HFFc6 (cell line): ENCODE measurements at regions not wholly inside any gene's neighbourhood (a gene's known extent, or its start where the extent isn't known, plus 50 kb on each side); places are given as distances from the start of the nearest gene placed in this dataset.
A peak's percentile ranks its signal among the peaks of the same experiment; 100 is the strongest.

Source experiments
- DNase-seq: peaks from one replicate; pipeline ENCODE4 v3.0.0-alpha.2; 2018
- H3K27ac Mint-ChIP-seq: 2 replicates; pipeline ENCODE4 v1.8.0; 2020; ENCODE audit warnings: mild to moderate bottlenecking, mixed read lengths
- H3K27me3 Mint-ChIP-seq: 2 replicates; pipeline ENCODE4 v1.8.0; 2021; ENCODE audit warnings: mild to moderate bottlenecking, moderate library complexity, mixed read lengths; ENCODE audit not compliant: insufficient read depth
- H3K36me3 Mint-ChIP-seq: 2 replicates; pipeline ENCODE4 v1.8.0; 2021; ENCODE audit warnings: low read depth, mixed read lengths
- H3K4me1 Mint-ChIP-seq: 2 replicates; pipeline ENCODE4 v1.8.0; 2020; ENCODE audit warnings: low read depth, mixed read lengths
- H3K4me3 Mint-ChIP-seq: 2 replicates; pipeline ENCODE4 v1.8.0; 2020; ENCODE audit warnings: mild to moderate bottlenecking, moderate library complexity, mixed read lengths
- H3K9me3 Mint-ChIP-seq: 2 replicates; pipeline ENCODE4 v1.8.0; 2020; ENCODE audit warnings: mild to moderate bottlenecking, mixed read lengths
- TF ChIP-seq, protein P1 (sequence below): fragments of 200-600 bp; sonication (generic); IDR thresholded peaks from 2 replicates; pipeline ENCODE4 v1.5.0; 2021; ENCODE audit warnings: antibody characterized with exemption, mild to moderate bottlenecking

DNA sequence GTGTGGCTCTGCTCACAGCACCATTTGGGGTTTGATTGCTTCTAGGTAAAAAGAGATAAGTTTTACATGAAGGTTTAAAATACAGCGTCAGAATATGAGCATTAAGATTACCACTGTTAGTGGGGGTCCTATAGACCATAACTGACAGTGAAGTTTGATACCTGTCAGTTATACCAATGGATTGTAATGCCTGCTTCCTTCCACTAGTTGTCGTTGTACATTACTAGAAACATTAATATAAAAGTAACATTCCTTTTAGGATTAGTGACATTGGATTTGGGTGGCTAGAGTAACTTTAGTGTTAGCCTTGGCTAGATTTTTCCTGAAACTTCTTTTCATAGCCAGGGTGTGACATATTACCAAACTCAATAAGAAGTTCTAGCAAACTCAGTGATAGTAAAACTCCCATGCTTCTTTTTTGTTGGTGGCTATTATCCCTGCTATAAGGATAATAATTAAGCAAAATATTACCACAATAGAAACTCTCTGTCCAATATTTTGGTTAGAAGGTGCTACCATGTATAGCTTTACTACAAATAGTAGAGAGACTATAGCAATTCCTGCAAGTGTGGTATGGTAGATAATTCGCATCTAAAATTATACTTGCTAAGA lies 57.1 kb downstream of the FAM181B start:
- peaks cover 8% of the 10 kb centered on the region; the same call in 1 of the 2 replicates for H3K4me1 Mint-ChIP-seq
- no peaks in the 10 kb centered on the region for H3K9me3 Mint-ChIP-seq
- H3K36me3 Mint-ChIP-seq = no peaks in the 10 kb centered on the region
- no peaks in the 10 kb centered on the region for H3K27me3 Mint-ChIP-seq
- TF ChIP-seq, protein P1, sequence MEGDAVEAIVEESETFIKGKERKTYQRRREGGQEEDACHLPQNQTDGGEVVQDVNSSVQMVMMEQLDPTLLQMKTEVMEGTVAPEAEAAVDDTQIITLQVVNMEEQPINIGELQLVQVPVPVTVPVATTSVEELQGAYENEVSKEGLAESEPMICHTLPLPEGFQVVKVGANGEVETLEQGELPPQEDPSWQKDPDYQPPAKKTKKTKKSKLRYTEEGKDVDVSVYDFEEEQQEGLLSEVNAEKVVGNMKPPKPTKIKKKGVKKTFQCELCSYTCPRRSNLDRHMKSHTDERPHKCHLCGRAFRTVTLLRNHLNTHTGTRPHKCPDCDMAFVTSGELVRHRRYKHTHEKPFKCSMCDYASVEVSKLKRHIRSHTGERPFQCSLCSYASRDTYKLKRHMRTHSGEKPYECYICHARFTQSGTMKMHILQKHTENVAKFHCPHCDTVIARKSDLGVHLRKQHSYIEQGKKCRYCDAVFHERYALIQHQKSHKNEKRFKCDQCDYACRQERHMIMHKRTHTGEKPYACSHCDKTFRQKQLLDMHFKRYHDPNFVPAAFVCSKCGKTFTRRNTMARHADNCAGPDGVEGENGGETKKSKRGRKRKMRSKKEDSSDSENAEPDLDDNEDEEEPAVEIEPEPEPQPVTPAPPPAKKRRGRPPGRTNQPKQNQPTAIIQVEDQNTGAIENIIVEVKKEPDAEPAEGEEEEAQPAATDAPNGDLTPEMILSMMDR = peak; percentile 77
- no peak overlapping the region for H3K4me3 Mint-ChIP-seq
- no peak overlapping the region for H3K27ac Mint-ChIP-seq
- DNase-seq = no peak

DNA sequence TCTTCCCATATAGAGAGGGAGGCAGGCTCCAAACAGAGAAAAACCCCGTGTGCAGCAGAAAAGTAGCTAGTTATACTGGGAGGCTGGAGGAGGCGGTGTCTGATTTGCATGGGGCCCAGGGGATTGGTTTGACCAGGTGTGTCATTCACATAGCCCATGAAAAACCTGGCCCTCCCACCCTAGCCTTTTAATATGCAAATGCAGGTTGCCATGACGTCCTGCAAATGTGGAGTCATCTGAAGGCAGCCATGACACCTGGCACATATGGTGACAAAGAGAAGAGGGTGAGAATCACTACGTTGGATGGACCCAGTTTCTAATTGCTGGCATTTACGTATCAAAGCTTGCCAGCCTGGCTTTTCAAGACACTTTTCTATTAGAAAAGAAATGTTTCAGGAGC lies 57.8 kb downstream of the FAM181B start:
- no peak for DNase-seq
- no peaks in the 10 kb centered on the region for H3K27me3 Mint-ChIP-seq
- H3K9me3 Mint-ChIP-seq = no peaks in the 10 kb centered on the region
- TF ChIP-seq, protein P1 = no peak
- H3K4me3 Mint-ChIP-seq = no peak overlapping the region
- peaks cover 8% of the 10 kb centered on the region; the same call in 1 of the 2 replicates for H3K4me1 Mint-ChIP-seq
- H3K36me3 Mint-ChIP-seq = no peaks in the 10 kb centered on the region
- no peak overlapping the region for H3K27ac Mint-ChIP-seq

DNA sequence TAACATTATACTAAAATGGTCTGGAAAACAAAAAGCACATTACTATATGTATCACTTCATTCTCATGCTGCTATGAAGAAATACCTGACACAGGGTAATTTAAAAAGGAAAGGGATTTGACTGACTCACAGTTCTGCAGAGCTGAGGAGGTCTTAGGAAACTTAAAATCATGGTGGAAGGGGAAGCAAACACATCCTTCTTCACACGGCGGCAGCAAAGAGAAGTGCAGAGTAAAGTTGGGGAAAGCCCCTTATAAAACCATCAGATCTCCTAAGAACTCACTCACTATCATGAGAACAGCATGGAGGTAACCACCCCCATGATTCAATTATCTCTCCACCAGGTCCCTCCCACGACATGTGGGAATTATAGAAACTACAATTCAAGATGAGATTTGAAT lies 60.0 kb downstream of the FAM181B start:
- TF ChIP-seq, protein P1 = no peak
- H3K36me3 Mint-ChIP-seq = no peaks in the 10 kb centered on the region
- H3K9me3 Mint-ChIP-seq = no peaks in the 10 kb centered on the region
- H3K27me3 Mint-ChIP-seq = no peaks in the 10 kb centered on the region
- DNase-seq = no peak
- no peak overlapping the region for H3K4me3 Mint-ChIP-seq
- no peak overlapping the region for H3K27ac Mint-ChIP-seq
- H3K4me1 Mint-ChIP-seq = no peaks in the 10 kb centered on the region

DNA sequence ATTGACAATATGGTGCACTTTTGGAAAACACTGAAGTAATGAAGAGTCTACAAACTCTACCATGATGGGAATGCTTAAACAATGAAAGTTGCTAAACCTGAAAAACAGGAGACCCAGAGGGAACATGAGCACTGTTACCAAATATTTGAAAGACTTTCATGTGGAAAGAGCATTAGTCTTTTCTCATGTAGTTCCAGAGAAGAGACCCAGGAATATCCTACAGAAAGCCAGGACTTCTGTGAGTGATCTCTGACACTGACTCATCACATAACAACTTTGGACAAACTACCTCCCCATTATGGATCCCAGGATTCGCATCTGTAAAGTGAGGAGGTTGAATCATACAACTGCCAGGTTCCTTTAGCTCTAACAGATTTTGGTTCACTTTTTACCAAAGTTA lies 62.2 kb downstream of the FAM181B start:
- H3K27me3 Mint-ChIP-seq = no peaks in the 10 kb centered on the region; the same call in 1 of the 2 replicates
- H3K4me3 Mint-ChIP-seq = no peak overlapping the region
- no peaks in the 10 kb centered on the region for H3K9me3 Mint-ChIP-seq
- H3K36me3 Mint-ChIP-seq = no peaks in the 10 kb centered on the region
- DNase-seq = no peak
- H3K27ac Mint-ChIP-seq = no peak overlapping the region
- TF ChIP-seq, protein P1 = no peak
- H3K4me1 Mint-ChIP-seq = no peaks in the 10 kb centered on the region

DNA sequence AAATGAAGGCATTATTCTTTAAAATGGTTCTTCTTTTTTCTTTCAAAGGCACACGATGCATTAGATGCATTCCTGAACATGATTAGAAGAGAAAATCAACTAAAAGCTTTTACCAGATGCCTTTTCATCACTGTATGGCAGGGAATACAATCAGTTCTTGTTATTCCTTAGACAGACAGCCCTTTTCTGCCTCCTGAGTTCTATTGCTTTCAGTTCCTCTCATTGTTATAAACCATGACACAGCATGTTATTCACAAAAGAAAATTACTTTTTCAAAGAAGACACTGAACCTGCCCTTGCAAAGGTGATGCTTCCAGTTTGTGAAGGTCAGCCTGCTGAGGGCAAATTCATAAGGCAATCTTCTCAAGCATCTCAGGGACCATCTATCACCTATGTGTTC lies 70.1 kb downstream of the FAM181B start:
- Mint-ChIP-seq H3K27me3 (no peaks in the 10 kb centered on the region; the same call in 1 of the 2 replicates), H3K36me3 (no peaks in the 10 kb centered on the region), H3K9me3 (no peaks in the 10 kb centered on the region), H3K4me1 (no peaks in the 10 kb centered on the region), H3K27ac (no peak overlapping the region), H3K4me3 (no peak overlapping the region)
- TF ChIP-seq, protein P1 = no peak
- DNase-seq = no peak
